ENCODE measurements at regions not wholly inside any gene's neighbourhood (a gene's known extent, or its start where the extent isn't known, plus 50 kb on each side); places are given as distances from the start of the nearest gene placed in this dataset.

GRCh38 chr12:53840316-53840715 lies 88.5 kb upstream of the CISTR start:
- DNase-seq, result no peak

- DNase-seq, result no peak
Measured at GRCh38 chr12:53842686-53843085, 90.9 kb upstream of the CISTR start.

GRCh38 chr12:53843545-53843944 lies 91.8 kb upstream of the CISTR start:
- DNase-seq, result no peak

GRCh38 chr12:53844994-53845844 lies 93.4 kb upstream of the HOXC13 start:
- DNase-seq, result no peak

- DNase-seq, result no peak
Measured at GRCh38 chr12:53845932-53846331, 92.7 kb upstream of the HOXC13 start.

GRCh38 chr12:53849113-53849512 lies 89.5 kb upstream of the HOXC13 start:
- DNase-seq, result no peak

GRCh38 chr12:53849656-53850055 lies 89.0 kb upstream of the HOXC13 start:
- no peak for DNase-seq

- DNase-seq, result no peak
Measured at GRCh38 chr12:53852061-53852460, 86.6 kb upstream of the HOXC13 start.

GRCh38 chr12:53852992-53853391 lies 85.6 kb upstream of the HOXC13 start:
- no peak for DNase-seq

- no peak for DNase-seq
Measured at GRCh38 chr12:53854701-53855316, 83.8 kb upstream of the HOXC13 start.

- DNase-seq, result no peak
Measured at GRCh38 chr12:53856132-53856531, 82.5 kb upstream of the HOXC13 start.

- DNase-seq, result no peak
Measured at GRCh38 chr12:53857666-53858065, 81.0 kb upstream of the HOXC13 start.

GRCh38 chr12:53860426-53861345 lies 77.9 kb upstream of the HOXC13 start:
- no peak for DNase-seq

- no peak for DNase-seq
Measured at GRCh38 chr12:53862206-53862605, 76.4 kb upstream of the HOXC13 start.

- DNase-seq, result no peak
Measured at GRCh38 chr12:53862831-53863230, 75.8 kb upstream of the HOXC13 start.

GRCh38 chr12:53866727-53867126 lies 71.9 kb upstream of the HOXC13 start:
- DNase-seq, result no peak

- DNase-seq, result no peak
Measured at GRCh38 chr12:53867216-53868012, 71.2 kb upstream of the HOXC13 start.

- DNase-seq, result no peak
Measured at GRCh38 chr12:53868511-53868986, 70.1 kb upstream of the HOXC13 start.

GRCh38 chr12:53869500-53869899 lies 69.1 kb upstream of the HOXC13 start:
- DNase-seq, result no peak

GRCh38 chr12:53870117-53870516 lies 68.5 kb upstream of the HOXC13 start:
- no peak for DNase-seq

- no peak for DNase-seq
Measured at GRCh38 chr12:53871367-53871766, 67.3 kb upstream of the HOXC13 start.

GRCh38 chr12:53872367-53872766 lies 66.3 kb upstream of the HOXC13 start:
- DNase-seq, result no peak

Data from RPMI8226 (cell line).